Body of pancreas (tissue), 4 donors: ENCODE measurements at regions not wholly inside any gene's neighbourhood (a gene's known extent, or its start where the extent isn't known, plus 50 kb on each side); places are given as distances from the start of the nearest gene placed in this dataset.

Experiments used
- ATAC-seq: fragments of 150-250 bp; one replicate; pipeline ENCODE4 v1.9.1; 2016
- DNase-seq, 4 donors: peaks; one replicate each; pipeline ENCODE4 v3.0.0-alpha.2; 2019
- H3K27ac ChIP-seq, 4 donors: fragments of 200-600 bp; sonication (generic); 1 replicate in 3 of 4; 2 replicates in 1 of 4; pipeline versions ENCODE4 v1.5.1 to v1.6.1; 2016 to 2019; ENCODE audit warnings: mild to moderate bottlenecking in 1 of 4, mixed read lengths in 1 of 4, moderate library complexity in 1 of 4
- H3K27me3 ChIP-seq, 2 donors: fragments of 200-600 bp; sonication (generic); one replicate each; pipeline ENCODE4 v1.6.0; 2016; ENCODE audit warnings: mild to moderate bottlenecking in 1 of 2
- H3K36me3 ChIP-seq, 2 donors: fragments of 200-600 bp; sonication (generic); replicated peaks in 1 of 2; 2 replicates each; pipeline ENCODE4 v1.5.1; 2016; ENCODE audit warnings: low read depth in 2 of 2; ENCODE audit not compliant: insufficient read depth in 1 of 2
- H3K4me1 ChIP-seq: fragments of 200-600 bp; sonication (generic); one replicate; pipeline ENCODE4 v1.6.0; 2016
- H3K4me3 ChIP-seq, 2 donors: fragments of 200-600 bp; sonication (generic); 1 replicate in 1 of 2; 2 replicates in 1 of 2; pipeline ENCODE4 v1.5.1; 2016 to 2019
- H3K9me3 ChIP-seq, 3 donors: fragments of 200-600 bp; sonication (generic); 1 replicate in 2 of 3; 2 replicates in 1 of 3; pipeline ENCODE4 v1.5.1; 2016
- POLR2A ChIP-seq, 3 donors: fragments of 450-650 bp; IDR thresholded peaks; one replicate each; pipeline ENCODE4 v1.6.1; 2016; ENCODE audit warnings: antibody characterized with exemption in 3 of 3, mild to moderate bottlenecking in 2 of 3
- WGBS, 2 donors: methylation state at CpG; one replicate each; pipeline ENCODE4 v1.1.5; 2017; 5-methylcytosine and 5-hydroxymethylcytosine counted together
- intact Hi-C: fragments of 100-400 bp; cut with DNase I; formaldehyde crosslinking; loops from one replicate; pipeline ENCODE4 v1.15.1; 2023
- TF ChIP-seq, protein P1 (sequence below), 7 experiments: fragments of 450-650 bp in 4 of 7; fragments of 200-600 bp in 3 of 7; sonication (generic) in 3 of 7; IDR thresholded peaks; one replicate each; pipeline ENCODE4 v1.5.1; 2016 to 2019; ENCODE audit warnings: antibody characterized with exemption in 7 of 7

DNA sequence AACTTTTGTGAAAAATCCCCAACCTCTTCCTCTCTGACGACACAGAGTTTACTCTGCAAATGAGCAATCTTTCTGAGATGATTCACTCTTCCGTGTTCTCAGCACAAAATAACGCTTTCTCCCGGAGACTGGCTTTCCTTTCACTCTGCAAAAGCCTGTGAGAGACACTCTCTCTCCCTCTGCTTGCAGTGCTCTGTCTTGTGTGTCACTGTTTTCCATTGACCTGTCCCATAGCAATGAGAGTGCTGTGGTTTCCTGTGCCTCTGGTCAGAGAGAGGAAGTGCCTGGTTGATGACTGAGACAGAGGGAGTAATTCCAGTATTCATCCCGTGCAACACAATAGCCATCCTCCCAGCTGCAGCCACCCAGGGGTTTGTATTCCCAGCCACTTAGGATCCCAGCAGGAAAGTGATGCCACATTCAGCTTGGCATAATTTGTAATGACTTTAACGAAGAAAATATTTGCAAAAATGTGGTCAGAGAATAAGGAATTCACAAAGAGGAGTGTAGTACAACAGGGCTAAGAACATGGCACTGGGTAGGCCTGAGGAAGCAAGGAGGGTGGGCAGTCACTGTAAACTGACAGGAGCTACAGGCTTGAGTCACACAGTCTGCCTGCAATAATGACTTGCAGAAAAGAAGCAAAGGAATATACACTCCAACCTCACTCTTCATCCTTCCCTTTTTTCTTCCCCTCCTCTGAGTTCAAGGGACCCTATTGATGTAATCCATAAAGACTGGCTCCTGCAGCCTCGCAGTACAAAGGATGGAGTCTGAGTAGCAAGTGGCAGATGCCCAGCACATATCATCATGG lies 463.5 kb upstream of the RGMB start:
- TF ChIP-seq, protein P1, sequence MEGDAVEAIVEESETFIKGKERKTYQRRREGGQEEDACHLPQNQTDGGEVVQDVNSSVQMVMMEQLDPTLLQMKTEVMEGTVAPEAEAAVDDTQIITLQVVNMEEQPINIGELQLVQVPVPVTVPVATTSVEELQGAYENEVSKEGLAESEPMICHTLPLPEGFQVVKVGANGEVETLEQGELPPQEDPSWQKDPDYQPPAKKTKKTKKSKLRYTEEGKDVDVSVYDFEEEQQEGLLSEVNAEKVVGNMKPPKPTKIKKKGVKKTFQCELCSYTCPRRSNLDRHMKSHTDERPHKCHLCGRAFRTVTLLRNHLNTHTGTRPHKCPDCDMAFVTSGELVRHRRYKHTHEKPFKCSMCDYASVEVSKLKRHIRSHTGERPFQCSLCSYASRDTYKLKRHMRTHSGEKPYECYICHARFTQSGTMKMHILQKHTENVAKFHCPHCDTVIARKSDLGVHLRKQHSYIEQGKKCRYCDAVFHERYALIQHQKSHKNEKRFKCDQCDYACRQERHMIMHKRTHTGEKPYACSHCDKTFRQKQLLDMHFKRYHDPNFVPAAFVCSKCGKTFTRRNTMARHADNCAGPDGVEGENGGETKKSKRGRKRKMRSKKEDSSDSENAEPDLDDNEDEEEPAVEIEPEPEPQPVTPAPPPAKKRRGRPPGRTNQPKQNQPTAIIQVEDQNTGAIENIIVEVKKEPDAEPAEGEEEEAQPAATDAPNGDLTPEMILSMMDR (IDR thresholded peaks at IDR 0.05), result no peak
- TF ChIP-seq POLR2A (IDR thresholded peaks at IDR 0.05), result no peak
- H3K27me3 ChIP-seq, result no peaks in the 10 kb centered on the region
- WGBS, 2 donors, result 36 to 57% methylated on average over 7 of the region's 7 CpGs
- H3K27ac ChIP-seq, result no peak overlapping the region
- intact Hi-C loops, result no loop called here
- H3K9me3 ChIP-seq, result no peaks in the 10 kb centered on the region
- ATAC-seq (peak; percentile 40), DNase-seq (peak in 1 of 4 donors; percentile 6)
- no peaks in the 10 kb centered on the region for H3K36me3 ChIP-seq
- H3K4me3 ChIP-seq, result no peak overlapping the region
- no peaks in the 10 kb centered on the region for H3K4me1 ChIP-seq

DNA sequence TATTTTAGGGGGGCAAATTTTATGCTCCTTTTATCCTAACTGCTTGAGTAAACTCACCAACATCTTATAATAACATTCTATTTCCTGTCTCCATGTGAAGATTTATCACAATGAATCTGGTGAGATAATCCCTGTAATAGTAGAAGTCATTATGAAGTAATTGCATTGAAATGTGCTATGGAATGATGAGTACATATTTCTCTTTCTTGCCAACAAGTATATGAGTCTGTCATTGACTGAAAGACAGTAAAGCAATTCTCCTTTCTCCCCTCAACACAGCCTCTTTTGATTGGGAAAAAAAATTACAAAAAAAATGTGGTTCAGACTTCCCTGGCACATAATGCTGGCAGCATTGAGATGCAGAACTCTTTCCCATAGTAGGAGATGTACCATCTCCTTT lies 459.2 kb upstream of the RGMB start:
- no peak for ATAC-seq
- Histone ChIP-seq H3K27me3 (no peaks in the 10 kb centered on the region), H3K36me3 (no peaks in the 10 kb centered on the region), H3K27ac (no peak overlapping the region), H3K4me1 (no peaks in the 10 kb centered on the region), H3K4me3 (no peak overlapping the region), H3K9me3 (no peaks in the 10 kb centered on the region)
- DNase-seq, result no peak
- TF ChIP-seq POLR2A (IDR thresholded peaks at IDR 0.05), result no peak
- TF ChIP-seq, protein P1 (IDR thresholded peaks at IDR 0.05), result no peak
- intact Hi-C loops, result no loop called here

DNA sequence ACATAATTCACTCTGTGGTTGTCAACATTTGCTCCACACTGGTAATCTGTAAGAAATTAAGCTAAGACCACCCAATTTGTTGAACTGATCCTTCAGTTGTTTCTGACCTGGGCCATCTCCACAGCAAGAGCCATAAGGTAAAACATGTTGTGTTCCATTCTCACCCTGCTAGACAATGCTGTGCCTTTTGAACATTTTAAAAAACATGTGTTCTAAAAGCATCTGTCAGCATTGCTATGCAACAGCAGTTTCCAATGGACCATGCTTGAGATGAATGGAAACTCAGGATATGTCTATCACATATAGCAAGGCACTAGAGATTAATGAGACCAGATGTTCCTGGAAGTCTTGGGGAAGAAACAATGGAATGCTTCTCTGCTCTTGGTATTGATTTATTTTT lies 455.1 kb upstream of the RGMB start:
- Histone ChIP-seq H3K27me3 (no peaks in the 10 kb centered on the region), H3K4me1 (no peaks in the 10 kb centered on the region), H3K4me3 (no peak overlapping the region), H3K27ac (no peak overlapping the region), H3K9me3 (no peaks in the 10 kb centered on the region), H3K36me3 (no peaks in the 10 kb centered on the region)
- intact Hi-C loops, result no loop called here
- ATAC-seq (no peak), DNase-seq (no peak)
- TF ChIP-seq, protein P1 (IDR thresholded peaks at IDR 0.05), result no peak
- no peak for TF ChIP-seq POLR2A (IDR thresholded peaks at IDR 0.05)

DNA sequence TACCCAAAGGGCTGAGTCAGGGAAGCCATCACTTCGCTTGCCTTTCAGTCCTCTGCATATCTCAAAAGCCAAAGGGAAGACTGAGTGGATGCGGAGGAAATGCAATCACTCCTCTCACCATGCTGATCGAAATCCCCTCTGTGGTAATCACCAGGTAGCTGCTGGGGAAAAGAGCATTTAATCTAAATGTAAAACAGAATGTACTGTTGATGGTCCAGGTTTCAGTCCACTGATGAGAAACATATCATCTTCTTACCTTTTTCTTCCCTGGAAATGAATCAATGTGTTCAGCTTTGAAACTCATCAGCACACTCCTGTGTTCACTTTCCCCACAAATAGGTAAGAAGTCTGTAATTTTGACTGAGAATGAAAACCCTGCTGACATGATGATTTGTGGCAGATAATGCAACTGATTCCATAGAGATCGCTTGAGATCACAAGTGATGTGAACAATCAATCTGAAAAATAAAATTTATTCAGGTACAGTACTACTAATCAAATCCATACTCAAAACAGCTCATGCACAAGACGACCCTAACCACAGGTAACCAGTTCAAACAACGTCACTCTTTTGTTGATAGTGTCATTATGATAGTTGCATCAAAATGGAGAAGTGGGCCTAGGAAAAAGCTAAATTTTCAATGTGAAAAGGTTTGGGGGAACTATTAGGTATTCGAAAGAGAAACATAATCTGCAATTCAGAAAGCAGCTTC lies 454.0 kb upstream of the RGMB start:
- H3K36me3 ChIP-seq, result no peaks in the 10 kb centered on the region
- H3K9me3 ChIP-seq, result no peaks in the 10 kb centered on the region
- no peak overlapping the region for H3K4me3 ChIP-seq
- no peak for TF ChIP-seq POLR2A (IDR thresholded peaks at IDR 0.05)
- TF ChIP-seq, protein P1 (IDR thresholded peaks at IDR 0.05), result no peak
- DNase-seq (no peak), ATAC-seq (no peak)
- WGBS, 2 donors, result 77 to 79% methylated on average over 7 of the region's 7 CpGs
- H3K27ac ChIP-seq, result no peak overlapping the region
- intact Hi-C loops, result no loop called here
- no peaks in the 10 kb centered on the region for H3K4me1 ChIP-seq
- H3K27me3 ChIP-seq, result no peaks in the 10 kb centered on the region
